ENCODE measurements at regions not wholly inside any gene's neighbourhood (a gene's known extent, or its start where the extent isn't known, plus 50 kb on each side); places are given as distances from the start of the nearest gene placed in this dataset.

GRCh38 chr3:102714567-102714966 lies 279.8 kb downstream of the ZPLD1 start:
- H3K4me1 Mint-ChIP-seq (ENCODE audit: low read depth, unreplicated experiment) = no peaks in the 10 kb centered on the region
- no peak for DNase-seq
- no peaks in the 10 kb centered on the region for H3K9me3 Mint-ChIP-seq (ENCODE audit: unreplicated experiment)
- Histone ChIP-seq H3K4me3 (ENCODE audit: low read depth, low read length) (no peak overlapping the region), H3K9me3 (no peaks in the 10 kb centered on the region), H3K27me3 (replicated peaks; ENCODE audit: control insufficient read depth, insufficient read depth, low read length) (no peaks in the 10 kb centered on the region), H3K4me1 (no peaks in the 10 kb centered on the region), H3K36me3 (ENCODE audit: control insufficient read depth, insufficient read depth, low read length) (no peaks in the 10 kb centered on the region)
- TF ChIP-seq CTCF (IDR thresholded peaks at IDR 0.05; ENCODE audit: insufficient read depth in 1 of 2, low read depth in 1 of 2, low read length in 1 of 2, severe bottlenecking in 1 of 2, unreplicated experiment in 1 of 2) = no peak
- no peak overlapping the region for H3K27ac Mint-ChIP-seq (ENCODE audit: unreplicated experiment)
- CTCF ChIA-PET = no interaction called here
- no peak overlapping the region for H3K4me3 Mint-ChIP-seq (ENCODE audit: unreplicated experiment)
- BruUV-seq (replicated peaks) = no TSS peak
- intact Hi-C loops (cut with micrococcal nuclease; ENCODE audit: unreplicated experiment) = no loop called here
- no peaks in the 10 kb centered on the region for H3K36me3 Mint-ChIP-seq (ENCODE audit: insufficient read depth, unreplicated experiment)
- POLR2A ChIA-PET = no interaction called here
- no peaks in the 10 kb centered on the region for H3K27me3 Mint-ChIP-seq (ENCODE audit: insufficient read depth, unreplicated experiment)

- no TSS peak for BruUV-seq (replicated peaks)
- Mint-ChIP-seq H3K9me3 (ENCODE audit: unreplicated experiment) (no peaks in the 10 kb centered on the region), H3K4me1 (ENCODE audit: low read depth, unreplicated experiment) (no peaks in the 10 kb centered on the region), H3K4me3 (ENCODE audit: unreplicated experiment) (no peak overlapping the region), H3K27ac (ENCODE audit: unreplicated experiment) (no peak overlapping the region), H3K27me3 (ENCODE audit: insufficient read depth, unreplicated experiment) (no peaks in the 10 kb centered on the region), H3K36me3 (ENCODE audit: insufficient read depth, unreplicated experiment) (no peaks in the 10 kb centered on the region)
- H3K27me3 ChIP-seq (replicated peaks; ENCODE audit: control insufficient read depth, insufficient read depth, low read length) = no peaks in the 10 kb centered on the region
- ChIA-PET POLR2A (no interaction called here), CTCF (no interaction called here)
- H3K36me3 ChIP-seq (ENCODE audit: control insufficient read depth, insufficient read depth, low read length) = no peaks in the 10 kb centered on the region
- DNase-seq = no peak
- no peak for TF ChIP-seq CTCF (IDR thresholded peaks at IDR 0.05; ENCODE audit: insufficient read depth in 1 of 2, low read depth in 1 of 2, low read length in 1 of 2, severe bottlenecking in 1 of 2, unreplicated experiment in 1 of 2)
- no peaks in the 10 kb centered on the region for H3K4me1 ChIP-seq
- intact Hi-C loops (cut with micrococcal nuclease; ENCODE audit: unreplicated experiment) = no loop called here
- H3K9me3 ChIP-seq = no peaks in the 10 kb centered on the region
- H3K4me3 ChIP-seq (ENCODE audit: low read depth, low read length) = no peak overlapping the region
Measured at GRCh38 chr3:102715030-102715697, 280.3 kb downstream of the ZPLD1 start.

- TF ChIP-seq CTCF (IDR thresholded peaks at IDR 0.05; ENCODE audit: insufficient read depth in 1 of 2, low read depth in 1 of 2, low read length in 1 of 2, severe bottlenecking in 1 of 2, unreplicated experiment in 1 of 2) = no peak
- ChIA-PET CTCF (no interaction called here), POLR2A (no interaction called here)
- no peak for DNase-seq
- Histone ChIP-seq H3K4me3 (ENCODE audit: low read depth, low read length) (no peak overlapping the region), H3K27me3 (replicated peaks; ENCODE audit: control insufficient read depth, insufficient read depth, low read length) (no peaks in the 10 kb centered on the region), H3K9me3 (no peaks in the 10 kb centered on the region), H3K4me1 (no peaks in the 10 kb centered on the region), H3K36me3 (ENCODE audit: control insufficient read depth, insufficient read depth, low read length) (no peaks in the 10 kb centered on the region)
- Mint-ChIP-seq H3K27me3 (ENCODE audit: insufficient read depth, unreplicated experiment) (peaks cover 2% of the 10 kb centered on the region), H3K9me3 (ENCODE audit: unreplicated experiment) (no peaks in the 10 kb centered on the region), H3K4me3 (ENCODE audit: unreplicated experiment) (no peak overlapping the region), H3K36me3 (ENCODE audit: insufficient read depth, unreplicated experiment) (no peaks in the 10 kb centered on the region), H3K4me1 (ENCODE audit: low read depth, unreplicated experiment) (no peaks in the 10 kb centered on the region), H3K27ac (ENCODE audit: unreplicated experiment) (no peak overlapping the region)
- intact Hi-C loops (cut with micrococcal nuclease; ENCODE audit: unreplicated experiment) = no loop called here
- BruUV-seq (replicated peaks) = no TSS peak
Measured at GRCh38 chr3:102718651-102719050, 283.8 kb downstream of the ZPLD1 start.

All from Caco-2 (cell line).